ENCODE measurements at regions not wholly inside any gene's neighbourhood (a gene's known extent, or its start where the extent isn't known, plus 50 kb on each side); places are given as distances from the start of the nearest gene placed in this dataset.
"Not testable (repeated sequence)": the region's sequence is repeated elsewhere in the genome, so short reads cannot be mapped to it uniquely, and the experiment has no call there.

DNA sequence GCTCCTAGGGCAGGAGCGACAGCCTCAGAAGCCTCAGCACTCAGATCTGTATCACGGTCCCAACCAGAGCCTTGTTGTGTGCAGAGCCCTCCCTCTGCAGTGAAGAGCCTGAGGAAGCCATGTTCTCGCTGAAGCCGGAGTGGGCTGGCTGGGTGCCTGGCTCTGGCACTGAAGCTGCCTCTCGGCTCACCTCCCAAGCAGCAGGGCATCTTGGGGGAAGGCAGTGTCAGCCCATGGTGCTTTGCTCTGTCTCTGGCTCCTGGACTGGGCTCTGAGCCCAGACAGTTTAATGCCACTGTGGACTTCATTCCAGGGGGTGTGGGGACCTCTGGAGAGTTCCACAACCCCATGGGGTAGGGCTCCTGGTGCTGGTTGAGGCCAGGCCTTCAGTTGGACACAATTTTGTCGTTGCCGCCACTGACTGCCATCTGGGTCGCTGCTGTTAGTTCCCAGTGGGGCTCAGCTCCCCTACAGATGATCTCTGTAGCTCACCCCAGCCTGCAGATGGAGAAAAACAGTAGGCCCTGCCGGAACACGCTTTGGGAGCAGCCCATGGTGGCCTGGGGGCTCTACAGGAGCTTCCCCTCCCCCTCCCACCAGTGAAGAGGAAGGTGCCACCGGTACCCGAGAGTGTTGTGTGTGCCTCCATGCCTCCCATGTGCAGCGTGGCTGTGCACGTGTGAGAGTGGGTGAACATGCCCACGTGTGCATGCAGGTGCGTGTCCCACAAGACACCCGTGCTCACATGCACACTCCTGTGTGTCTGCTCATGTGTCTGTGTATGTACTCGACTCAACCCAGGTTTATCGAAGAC, 86.5 kb upstream of the B3GAT1 start:
- no peaks in the 10 kb centered on the region for H3K9me3 ChIP-seq (ENCODE audit: control insufficient read depth, insufficient read depth, low read depth, low read length)
- ChIA-PET CTCF (no interaction called here), POLR2A (no interaction called here)
- no peak overlapping the region for H3K4me3 ChIP-seq (ENCODE audit: low read depth, low read length)
- H3K27ac ChIP-seq (ENCODE audit: extremely low read depth, low read depth, low read length) = no peak overlapping the region
- TF ChIP-seq ZNF548 (tag by site-specific recombination; IDR thresholded peaks at IDR 0.05) (no peak), GLIS1 (tag by site-specific recombination; IDR thresholded peaks at IDR 0.05) (peak; percentile 62), ZIC2 (tag by site-specific recombination; IDR thresholded peaks at IDR 0.05) (peak; percentile 88)
- no peaks in the 10 kb centered on the region for H3K36me3 ChIP-seq (ENCODE audit: control insufficient read depth in 2 of 2, insufficient read depth in 1 of 2, low read length in 2 of 2)
- no peaks in the 10 kb centered on the region for H3K4me1 ChIP-seq (ENCODE audit: control insufficient read depth, insufficient read depth, low read length)

DNA sequence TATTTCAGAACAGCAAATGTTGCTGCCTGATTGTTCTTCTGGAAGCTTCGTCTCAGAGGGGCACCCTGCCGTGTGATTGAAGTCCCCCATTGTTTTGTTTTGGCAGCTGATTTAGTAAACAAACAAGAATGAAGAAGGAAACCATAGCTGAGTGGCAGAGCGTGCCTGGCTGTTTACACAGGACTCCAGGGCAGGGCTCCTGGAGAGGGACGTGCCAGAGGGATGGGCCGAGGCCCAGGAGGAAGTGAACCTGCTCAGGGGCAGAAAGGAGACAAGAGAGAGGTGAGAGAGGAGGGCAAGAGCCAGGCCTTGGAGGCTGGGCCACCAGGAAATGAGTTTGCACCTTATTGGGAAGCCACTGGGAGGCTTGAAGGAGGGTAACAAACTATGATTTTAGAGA, 85.5 kb upstream of the B3GAT1 start:
- H3K4me1 ChIP-seq (ENCODE audit: control insufficient read depth, insufficient read depth, low read length) = no peaks in the 10 kb centered on the region
- CTCF ChIA-PET = no interaction called here
- no peak overlapping the region for H3K4me3 ChIP-seq (ENCODE audit: low read depth, low read length)
- TF ChIP-seq ZNF585B (tag by site-specific recombination; IDR thresholded peaks at IDR 0.05) = no peak
- no peak overlapping the region for H3K27ac ChIP-seq (ENCODE audit: extremely low read depth, low read depth, low read length)
- H3K9me3 ChIP-seq (ENCODE audit: control insufficient read depth, insufficient read depth, low read depth, low read length) = no peaks in the 10 kb centered on the region
- POLR2A ChIA-PET = no interaction called here
- no peaks in the 10 kb centered on the region for H3K36me3 ChIP-seq (ENCODE audit: control insufficient read depth in 2 of 2, insufficient read depth in 1 of 2, low read length in 2 of 2)

DNA sequence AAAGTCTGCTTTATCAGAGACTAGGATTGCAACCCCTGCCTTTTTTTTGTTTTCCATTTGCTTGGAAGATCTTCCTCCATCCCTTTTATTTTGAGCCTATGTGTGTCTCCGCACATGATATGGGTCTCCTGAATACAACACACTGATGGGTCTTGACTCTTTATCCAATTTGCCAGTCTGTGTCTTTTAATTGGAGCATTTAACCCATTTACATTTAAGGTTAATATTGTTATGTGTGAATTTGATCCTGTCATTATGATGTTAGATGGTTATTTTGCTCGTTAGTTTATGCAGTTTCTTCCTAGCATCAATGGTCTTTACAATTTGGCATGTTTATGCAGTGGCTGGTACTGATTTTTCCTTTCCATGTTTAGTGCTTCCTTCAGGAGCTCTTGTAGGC, 84.0 kb upstream of the B3GAT1 start:
- H3K27ac ChIP-seq (ENCODE audit: extremely low read depth, low read depth, low read length); POLR2A ChIA-PET; H3K4me3 ChIP-seq (ENCODE audit: low read depth, low read length); H3K36me3 ChIP-seq (ENCODE audit: control insufficient read depth in 2 of 2, insufficient read depth in 1 of 2, low read length in 2 of 2); H3K4me1 ChIP-seq (ENCODE audit: control insufficient read depth, insufficient read depth, low read length); H3K9me3 ChIP-seq (ENCODE audit: control insufficient read depth, insufficient read depth, low read depth, low read length): not testable (repeated sequence)
- CTCF ChIA-PET = interaction anchor here (0.7 kb wide), 1 partner anchor 308 kb away, joined by 3 read pairs; no protein-coding TSS in a partner anchor

DNA sequence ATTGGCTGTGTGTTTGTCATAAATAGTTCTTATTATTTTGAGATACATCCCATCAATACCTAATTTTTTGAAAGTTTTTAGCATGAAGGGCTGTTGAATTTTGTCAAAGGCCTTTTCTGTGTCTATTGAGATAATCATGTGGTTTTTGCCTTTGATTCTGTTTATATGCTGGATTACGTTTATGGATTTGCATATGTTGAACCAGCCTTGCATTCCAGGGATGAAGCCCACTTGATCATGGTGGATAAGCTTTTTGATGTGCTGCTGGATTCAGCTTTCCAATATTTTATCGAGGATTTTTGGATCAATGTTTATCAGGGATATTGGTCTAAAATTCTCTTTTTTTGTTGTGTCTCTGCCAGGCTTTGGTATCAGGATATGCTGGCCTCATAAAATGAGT, 82.4 kb upstream of the B3GAT1 start:
- CTCF ChIA-PET; H3K4me1 ChIP-seq (ENCODE audit: control insufficient read depth, insufficient read depth, low read length); H3K4me3 ChIP-seq (ENCODE audit: low read depth, low read length); H3K27ac ChIP-seq (ENCODE audit: extremely low read depth, low read depth, low read length); POLR2A ChIA-PET; H3K36me3 ChIP-seq (ENCODE audit: control insufficient read depth in 2 of 2, insufficient read depth in 1 of 2, low read length in 2 of 2); H3K9me3 ChIP-seq (ENCODE audit: control insufficient read depth, insufficient read depth, low read depth, low read length): not testable (repeated sequence)

DNA sequence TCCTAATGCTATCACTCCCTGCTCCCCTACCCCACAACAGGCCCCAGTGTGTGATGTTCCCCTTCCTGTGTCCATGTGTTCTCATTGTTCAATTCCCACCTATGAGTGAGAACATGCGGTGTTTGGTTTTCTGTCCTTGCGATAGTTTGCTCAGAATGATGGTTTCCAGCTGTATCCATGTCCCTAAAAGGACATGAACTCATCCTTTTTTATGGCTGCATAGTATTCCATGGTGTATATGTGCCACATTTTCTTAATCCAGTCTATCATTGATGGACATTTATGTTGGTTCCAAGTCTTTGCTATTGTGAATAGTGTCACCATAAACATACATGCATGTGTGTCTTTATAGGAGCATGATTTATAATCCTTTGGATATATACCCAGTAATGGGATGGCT, 80.4 kb upstream of the B3GAT1 start:
- H3K36me3 ChIP-seq (ENCODE audit: control insufficient read depth in 2 of 2, insufficient read depth in 1 of 2, low read length in 2 of 2); H3K4me1 ChIP-seq (ENCODE audit: control insufficient read depth, insufficient read depth, low read length); POLR2A ChIA-PET; H3K4me3 ChIP-seq (ENCODE audit: low read depth, low read length); CTCF ChIA-PET; H3K27ac ChIP-seq (ENCODE audit: extremely low read depth, low read depth, low read length); H3K9me3 ChIP-seq (ENCODE audit: control insufficient read depth, insufficient read depth, low read depth, low read length): not testable (repeated sequence)
- TF ChIP-seq ZNF146 (tag by site-specific recombination; IDR thresholded peaks at IDR 0.05) = peak; percentile 79

DNA sequence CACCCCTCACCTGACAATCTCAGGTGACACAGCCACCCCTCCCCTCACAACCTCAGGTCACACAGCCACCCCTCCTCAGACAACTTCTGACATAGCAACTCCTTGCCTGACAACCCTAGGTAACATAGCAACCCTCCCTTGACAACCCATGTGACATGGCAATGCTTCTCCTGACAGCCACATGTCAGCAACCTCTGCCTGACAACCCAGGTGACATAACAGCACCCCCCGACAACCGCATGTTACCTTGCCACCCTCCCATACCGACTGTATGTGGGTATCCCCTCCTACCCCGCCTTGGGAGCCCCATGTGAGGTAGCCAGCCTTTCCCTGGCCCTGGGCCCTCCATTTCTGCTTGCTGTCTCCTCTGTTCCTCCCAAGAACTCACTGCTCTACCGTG, 77.7 kb upstream of the B3GAT1 start:
- Histone ChIP-seq H3K9me3 (ENCODE audit: control insufficient read depth, insufficient read depth, low read depth, low read length) (no peaks in the 10 kb centered on the region), H3K27ac (ENCODE audit: extremely low read depth, low read depth, low read length) (no peak overlapping the region), H3K4me3 (ENCODE audit: low read depth, low read length) (no peak overlapping the region), H3K4me1 (ENCODE audit: control insufficient read depth, insufficient read depth, low read length) (no peaks in the 10 kb centered on the region), H3K36me3 (ENCODE audit: control insufficient read depth in 2 of 2, insufficient read depth in 1 of 2, low read length in 2 of 2) (no peaks in the 10 kb centered on the region)
- TF ChIP-seq ZNF423 (tag by site-specific recombination; IDR thresholded peaks at IDR 0.05) = no peak
- TF ChIP-seq ZXDB (tag by site-specific recombination; IDR thresholded peaks at IDR 0.05) = no peak
- no peak for TF ChIP-seq GLI4 (tag by site-specific recombination; IDR thresholded peaks at IDR 0.05)
- no peak for TF ChIP-seq ZNF76 (tag by site-specific recombination; IDR thresholded peaks at IDR 0.05; ENCODE audit: borderline replicate concordance, low read depth)
- TF ChIP-seq, protein P1, sequence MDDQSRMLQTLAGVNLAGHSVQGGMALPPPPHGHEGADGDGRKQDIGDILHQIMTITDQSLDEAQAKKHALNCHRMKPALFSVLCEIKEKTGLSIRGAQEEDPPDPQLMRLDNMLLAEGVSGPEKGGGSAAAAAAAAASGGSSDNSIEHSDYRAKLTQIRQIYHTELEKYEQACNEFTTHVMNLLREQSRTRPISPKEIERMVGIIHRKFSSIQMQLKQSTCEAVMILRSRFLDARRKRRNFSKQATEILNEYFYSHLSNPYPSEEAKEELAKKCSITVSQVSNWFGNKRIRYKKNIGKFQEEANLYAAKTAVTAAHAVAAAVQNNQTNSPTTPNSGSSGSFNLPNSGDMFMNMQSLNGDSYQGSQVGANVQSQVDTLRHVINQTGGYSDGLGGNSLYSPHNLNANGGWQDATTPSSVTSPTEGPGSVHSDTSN (CRISPR knock-in tag; IDR thresholded peaks at IDR 0.05) = no peak
- no peak for TF ChIP-seq ZNF777 (tag by site-specific recombination; IDR thresholded peaks at IDR 0.05; ENCODE audit: borderline replicate concordance)
- CTCF ChIA-PET = no interaction called here
- POLR2A ChIA-PET = no interaction called here

Measured in HEK293 (cell line).